Keratinocyte (primary cell): ENCODE measurements at regions not wholly inside any gene's neighbourhood (a gene's known extent, or its start where the extent isn't known, plus 50 kb on each side); places are given as distances from the start of the nearest gene placed in this dataset.

Experiments
- DNase-seq: peaks from one replicate; pipeline ENCODE4 v3.0.0-alpha.2; 2011; ENCODE audit warnings: low read depth, missing footprints, low spot score
- FAIRE-seq: peaks from 2 replicates; lab custom pipeline; 2011; peaks lifted over from hg19 to GRCh38; lab: Jason Lieb, UNC
- H2AFZ ChIP-seq: 2 replicates; pipeline ENCODE4 v1.6.0; 2012; ENCODE audit warnings: low read length, control low read depth, inconsistent platforms; ENCODE audit not compliant: control insufficient read depth
- H3K27ac ChIP-seq: 2 replicates; pipeline ENCODE4 v1.5.1; 2011; ENCODE audit warnings: low read length; ENCODE audit not compliant: control insufficient read depth, insufficient read depth
- H3K27me3 ChIP-seq: 3 replicates; pipeline ENCODE4 v1.6.0; 2011; ENCODE audit warnings: low read length; ENCODE audit not compliant: control insufficient read depth, insufficient read depth; ENCODE audit errors: extremely low read depth
- H3K36me3 ChIP-seq, 2 experiments: 2 replicates in 1 of 2; 3 replicates in 1 of 2; pipeline ENCODE4 v1.5.1; 2011; ENCODE audit warnings: low read length in 2 of 2, mild to moderate bottlenecking in 1 of 2; ENCODE audit not compliant: control insufficient read depth in 2 of 2, insufficient read depth in 2 of 2; ENCODE audit errors: extremely low read depth in 1 of 2
- H3K4me1 ChIP-seq: 3 replicates; pipeline ENCODE4 v1.5.1; 2011; ENCODE audit warnings: low read length; ENCODE audit not compliant: control insufficient read depth, insufficient read depth; ENCODE audit errors: extremely low read depth
- H3K4me2 ChIP-seq: 3 replicates; pipeline ENCODE4 v1.6.0; 2011; ENCODE audit warnings: low read depth, low read length; ENCODE audit not compliant: control insufficient read depth, insufficient read depth; ENCODE audit errors: extremely low read depth
- H3K4me3 ChIP-seq, 3 experiments: fragments of 200-600 bp in 1 of 3; sonication (generic) in 1 of 3; 2 replicates in 2 of 3; 3 replicates in 1 of 3; pipeline ENCODE4 v1.5.1; 2011 to 2016; ENCODE audit warnings: low read length in 3 of 3, mild to moderate bottlenecking in 3 of 3, control low read depth in 2 of 3, inconsistent platforms in 1 of 3, low read depth in 1 of 3, mixed read lengths in 1 of 3, mixed run types in 1 of 3, moderate library complexity in 1 of 3; ENCODE audit not compliant: control insufficient read depth in 2 of 3, insufficient read depth in 2 of 3; ENCODE audit errors: extremely low read depth in 1 of 3
- H3K79me2 ChIP-seq: 2 replicates; pipeline ENCODE4 v1.6.0; 2012; ENCODE audit warnings: low read length; ENCODE audit not compliant: control insufficient read depth, insufficient read depth
- H3K9ac ChIP-seq: 3 replicates; pipeline ENCODE4 v1.6.0; 2011; ENCODE audit warnings: low read length; ENCODE audit not compliant: control insufficient read depth, insufficient read depth; ENCODE audit errors: extremely low read depth
- H3K9me1 ChIP-seq: 3 replicates; pipeline ENCODE4 v1.6.0; 2011; ENCODE audit warnings: low read length; ENCODE audit not compliant: control insufficient read depth, insufficient read depth; ENCODE audit errors: extremely low read depth
- H3K9me3 ChIP-seq: 2 replicates; pipeline ENCODE4 v1.5.1; 2012; ENCODE audit warnings: low read depth, low read length; ENCODE audit not compliant: control insufficient read depth
- H4K20me1 ChIP-seq: 3 replicates; pipeline ENCODE4 v1.6.0; 2011; ENCODE audit warnings: low read length; ENCODE audit not compliant: control insufficient read depth, insufficient read depth; ENCODE audit errors: extremely low read depth
- EZH2 ChIP-seq: IDR thresholded peaks from one replicate; pipeline ENCODE4 v1.6.1; 2012; ENCODE audit warnings: inconsistent platforms, mild to moderate bottlenecking, low read length, moderate library complexity
- dilution Hi-C: fragments of 300-500 bp; cut with MboI; formaldehyde crosslinking; loops from one replicate; pipeline ENCODE4 v1.7.0; 2020; ENCODE audit warnings: low sequenced_read_pairs; ENCODE audit not compliant: extremely low pct_ligation_motif_present
- TF ChIP-seq, protein P1 (sequence below), 3 experiments: IDR thresholded peaks in 1 of 3; conservative IDR thresholded peaks in 1 of 3; optimal IDR thresholded peaks in 1 of 3; 2 replicates in 2 of 3; 3 replicates in 1 of 3; pipeline versions ENCODE3 to v1.5.1; 2011; ENCODE audit warnings: low read length in 3 of 3, mild to moderate bottlenecking in 3 of 3, moderate library complexity in 2 of 3, control low read depth in 1 of 3, inconsistent platforms in 1 of 3; ENCODE audit not compliant: insufficient read depth in 2 of 3; ENCODE audit errors: extremely low read depth in 1 of 3

DNA sequence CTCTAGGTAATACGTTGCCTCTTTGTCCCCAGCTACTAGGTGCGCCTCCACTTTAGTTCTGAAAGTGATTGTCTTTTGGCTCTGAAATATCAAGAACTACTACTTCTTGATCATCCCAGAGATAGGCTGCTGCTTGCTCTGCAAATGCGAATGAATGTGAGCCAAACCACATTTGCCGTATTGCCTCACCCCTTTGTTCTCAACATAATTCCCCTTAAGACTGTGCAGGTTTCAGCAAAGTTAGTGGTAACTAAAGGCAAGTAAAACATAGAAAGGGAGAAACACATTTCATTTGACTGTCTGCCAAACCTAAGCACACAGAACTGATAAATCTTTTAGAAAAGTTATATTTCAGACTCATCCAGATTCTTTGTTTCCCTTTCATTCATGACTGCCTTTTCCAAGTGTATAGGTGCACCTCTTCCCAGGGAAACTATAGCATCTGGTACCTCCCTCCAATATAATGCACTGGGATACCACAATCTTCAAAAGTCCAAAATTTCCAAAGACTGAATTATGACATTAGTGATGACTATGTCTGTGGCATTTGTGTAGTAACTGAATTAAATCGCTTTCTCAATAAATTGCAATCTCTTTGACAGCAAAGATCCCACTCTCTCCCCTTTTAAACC, 720.6 kb upstream of the CBLB start:
- peak overlapping the region; percentile 38 for H2AFZ ChIP-seq
- H3K27ac ChIP-seq: peak overlapping the region; percentile 58
- H3K9me3 ChIP-seq: no peaks in the 10 kb centered on the region
- peak overlapping the region; percentile 46 for H3K9ac ChIP-seq
- dilution Hi-C loops: no loop called here
- H3K4me3 ChIP-seq: peak overlapping the region in 2 of 3 experiments; percentile 16 to 43
- FAIRE-seq: peak; percentile 94
- TF ChIP-seq EZH2: no peak
- TF ChIP-seq, protein P1, sequence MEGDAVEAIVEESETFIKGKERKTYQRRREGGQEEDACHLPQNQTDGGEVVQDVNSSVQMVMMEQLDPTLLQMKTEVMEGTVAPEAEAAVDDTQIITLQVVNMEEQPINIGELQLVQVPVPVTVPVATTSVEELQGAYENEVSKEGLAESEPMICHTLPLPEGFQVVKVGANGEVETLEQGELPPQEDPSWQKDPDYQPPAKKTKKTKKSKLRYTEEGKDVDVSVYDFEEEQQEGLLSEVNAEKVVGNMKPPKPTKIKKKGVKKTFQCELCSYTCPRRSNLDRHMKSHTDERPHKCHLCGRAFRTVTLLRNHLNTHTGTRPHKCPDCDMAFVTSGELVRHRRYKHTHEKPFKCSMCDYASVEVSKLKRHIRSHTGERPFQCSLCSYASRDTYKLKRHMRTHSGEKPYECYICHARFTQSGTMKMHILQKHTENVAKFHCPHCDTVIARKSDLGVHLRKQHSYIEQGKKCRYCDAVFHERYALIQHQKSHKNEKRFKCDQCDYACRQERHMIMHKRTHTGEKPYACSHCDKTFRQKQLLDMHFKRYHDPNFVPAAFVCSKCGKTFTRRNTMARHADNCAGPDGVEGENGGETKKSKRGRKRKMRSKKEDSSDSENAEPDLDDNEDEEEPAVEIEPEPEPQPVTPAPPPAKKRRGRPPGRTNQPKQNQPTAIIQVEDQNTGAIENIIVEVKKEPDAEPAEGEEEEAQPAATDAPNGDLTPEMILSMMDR (optimal IDR thresholded peaks at IDR 0.05 in 1 of 3, IDR thresholded peaks at IDR 0.05 in 1 of 3, conservative IDR thresholded peaks at IDR 0.05 in 1 of 3; ENCODE audit: extremely low read depth in 1 of 3, insufficient read depth in 2 of 3, low read length in 3 of 3): no peak
- peaks cover 32% of the 10 kb centered on the region for H3K4me1 ChIP-seq
- H4K20me1 ChIP-seq: no peaks in the 10 kb centered on the region
- H3K9me1 ChIP-seq: no peaks in the 10 kb centered on the region
- H3K27me3 ChIP-seq: no peaks in the 10 kb centered on the region
- H3K79me2 ChIP-seq: no peaks in the 10 kb centered on the region
- peak overlapping the region; percentile 73 for H3K4me2 ChIP-seq
- H3K36me3 ChIP-seq: no peaks in the 10 kb centered on the region
- DNase-seq: peak; percentile 50

DNA sequence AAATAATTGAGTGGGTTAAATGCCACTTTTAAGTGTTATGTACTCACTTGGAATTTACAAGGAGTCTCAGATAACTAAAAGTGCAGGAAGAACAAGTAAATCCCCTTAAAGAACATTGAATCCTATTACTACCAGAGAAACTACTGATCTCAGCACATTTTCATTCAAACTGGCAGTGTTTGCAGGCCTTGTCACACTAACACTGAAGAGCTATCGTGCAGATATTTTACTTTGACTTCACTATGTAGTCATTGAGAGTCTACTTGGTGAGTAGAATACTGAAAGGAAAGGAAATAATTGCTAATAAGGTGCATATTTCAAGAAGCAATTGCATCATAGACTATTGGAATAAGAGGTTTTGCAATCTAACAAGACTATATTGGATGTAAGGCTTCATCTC, 721.4 kb upstream of the CBLB start:
- dilution Hi-C loops: no loop called here
- Histone ChIP-seq H2AFZ (no peak overlapping the region), H3K9ac (no peak overlapping the region), H3K9me3 (no peaks in the 10 kb centered on the region), H3K4me1 (peaks cover 32% of the 10 kb centered on the region), H4K20me1 (no peaks in the 10 kb centered on the region), H3K4me3 (no peak overlapping the region), H3K9me1 (no peaks in the 10 kb centered on the region), H3K79me2 (no peaks in the 10 kb centered on the region), H3K27me3 (no peaks in the 10 kb centered on the region), H3K36me3 (no peaks in the 10 kb centered on the region), H3K4me2 (peak overlapping the region; percentile 73), H3K27ac (no peak overlapping the region)
- no peak for DNase-seq
- TF ChIP-seq, protein P1 (optimal IDR thresholded peaks at IDR 0.05 in 1 of 3, IDR thresholded peaks at IDR 0.05 in 1 of 3, conservative IDR thresholded peaks at IDR 0.05 in 1 of 3; ENCODE audit: extremely low read depth in 1 of 3, insufficient read depth in 2 of 3, low read length in 3 of 3): no peak
- no peak for TF ChIP-seq EZH2
- no peak for FAIRE-seq
